Osteocyte (in vitro differentiated cells): ENCODE measurements at regions not wholly inside any gene's neighbourhood (a gene's known extent, or its start where the extent isn't known, plus 50 kb on each side); places are given as distances from the start of the nearest gene placed in this dataset.

Experiments used
- DNase-seq: peaks from one replicate; pipeline ENCODE4 v3.0.0; 2021; ENCODE audit warnings: mixed read lengths; ENCODE audit not compliant: unreplicated experiment; ENCODE audit errors: extremely low spot score
- H3K27ac Mint-ChIP-seq: one replicate; pipeline ENCODE4 v1.8.0; 2021; ENCODE audit warnings: mild to moderate bottlenecking, mixed read lengths; ENCODE audit not compliant: unreplicated experiment
- H3K27me3 Mint-ChIP-seq: one replicate; pipeline ENCODE4 v1.8.0; 2021; ENCODE audit warnings: mixed read lengths; ENCODE audit not compliant: unreplicated experiment
- H3K36me3 Mint-ChIP-seq: one replicate; pipeline ENCODE4 v1.8.0; 2021; ENCODE audit warnings: mixed read lengths; ENCODE audit not compliant: unreplicated experiment
- H3K4me1 Mint-ChIP-seq: one replicate; pipeline ENCODE4 v1.8.0; 2021; ENCODE audit warnings: mixed read lengths; ENCODE audit not compliant: unreplicated experiment
- H3K4me3 Mint-ChIP-seq: one replicate; pipeline ENCODE4 v1.8.0; 2021; ENCODE audit warnings: mild to moderate bottlenecking, moderate library complexity, mixed read lengths; ENCODE audit not compliant: unreplicated experiment
- H3K9me3 Mint-ChIP-seq: one replicate; pipeline ENCODE4 v1.8.0; 2021; ENCODE audit warnings: mixed read lengths; ENCODE audit not compliant: unreplicated experiment
- TF ChIP-seq, protein P1 (sequence below): fragments of 200-600 bp; sonication (generic); IDR thresholded peaks from 2 replicates; pipeline ENCODE4 v1.5.0; 2021; ENCODE audit warnings: antibody characterized with exemption, mild to moderate bottlenecking, moderate library complexity

DNA sequence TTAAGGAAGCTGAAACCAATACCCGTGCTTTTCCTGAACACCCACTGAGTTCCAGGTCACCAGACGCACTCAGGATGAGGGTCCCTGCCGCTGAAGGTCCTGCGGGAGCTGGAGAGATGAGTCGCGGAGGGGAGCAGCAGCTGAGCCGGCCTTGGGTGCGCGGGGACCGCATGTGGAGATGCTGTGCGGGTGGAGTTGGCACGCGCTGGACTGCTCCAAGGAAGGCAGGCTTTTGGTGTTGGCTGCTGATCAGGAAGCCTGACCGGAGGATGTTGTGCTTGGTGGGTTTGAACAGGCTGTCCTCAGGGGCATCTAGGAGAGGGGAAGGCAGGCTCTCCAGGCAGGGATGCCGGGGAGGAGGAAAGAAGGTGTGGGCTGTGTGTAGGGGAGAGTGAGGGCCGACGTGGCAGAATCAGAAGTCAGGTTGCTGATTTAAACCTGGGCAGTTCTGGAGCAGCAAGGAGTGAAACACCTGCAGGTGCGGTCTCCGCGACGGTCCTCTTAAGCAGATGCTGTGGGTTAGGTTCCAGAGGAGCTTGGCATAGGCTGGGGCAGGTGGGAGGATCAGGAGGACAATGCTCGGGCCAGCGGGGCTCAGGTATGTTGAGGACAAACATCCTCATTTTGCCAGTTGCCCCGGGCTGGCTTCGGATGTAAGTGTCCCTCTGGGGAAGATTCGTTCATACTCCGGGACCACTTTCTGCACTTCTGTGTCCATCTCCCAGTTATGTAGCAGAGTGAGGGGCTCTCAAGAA lies 197.5 kb upstream of the B3GAT1 start:
- TF ChIP-seq, protein P1, sequence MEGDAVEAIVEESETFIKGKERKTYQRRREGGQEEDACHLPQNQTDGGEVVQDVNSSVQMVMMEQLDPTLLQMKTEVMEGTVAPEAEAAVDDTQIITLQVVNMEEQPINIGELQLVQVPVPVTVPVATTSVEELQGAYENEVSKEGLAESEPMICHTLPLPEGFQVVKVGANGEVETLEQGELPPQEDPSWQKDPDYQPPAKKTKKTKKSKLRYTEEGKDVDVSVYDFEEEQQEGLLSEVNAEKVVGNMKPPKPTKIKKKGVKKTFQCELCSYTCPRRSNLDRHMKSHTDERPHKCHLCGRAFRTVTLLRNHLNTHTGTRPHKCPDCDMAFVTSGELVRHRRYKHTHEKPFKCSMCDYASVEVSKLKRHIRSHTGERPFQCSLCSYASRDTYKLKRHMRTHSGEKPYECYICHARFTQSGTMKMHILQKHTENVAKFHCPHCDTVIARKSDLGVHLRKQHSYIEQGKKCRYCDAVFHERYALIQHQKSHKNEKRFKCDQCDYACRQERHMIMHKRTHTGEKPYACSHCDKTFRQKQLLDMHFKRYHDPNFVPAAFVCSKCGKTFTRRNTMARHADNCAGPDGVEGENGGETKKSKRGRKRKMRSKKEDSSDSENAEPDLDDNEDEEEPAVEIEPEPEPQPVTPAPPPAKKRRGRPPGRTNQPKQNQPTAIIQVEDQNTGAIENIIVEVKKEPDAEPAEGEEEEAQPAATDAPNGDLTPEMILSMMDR: no peak
- Mint-ChIP-seq H3K27ac (no peak overlapping the region), H3K4me3 (no peak overlapping the region)

DNA sequence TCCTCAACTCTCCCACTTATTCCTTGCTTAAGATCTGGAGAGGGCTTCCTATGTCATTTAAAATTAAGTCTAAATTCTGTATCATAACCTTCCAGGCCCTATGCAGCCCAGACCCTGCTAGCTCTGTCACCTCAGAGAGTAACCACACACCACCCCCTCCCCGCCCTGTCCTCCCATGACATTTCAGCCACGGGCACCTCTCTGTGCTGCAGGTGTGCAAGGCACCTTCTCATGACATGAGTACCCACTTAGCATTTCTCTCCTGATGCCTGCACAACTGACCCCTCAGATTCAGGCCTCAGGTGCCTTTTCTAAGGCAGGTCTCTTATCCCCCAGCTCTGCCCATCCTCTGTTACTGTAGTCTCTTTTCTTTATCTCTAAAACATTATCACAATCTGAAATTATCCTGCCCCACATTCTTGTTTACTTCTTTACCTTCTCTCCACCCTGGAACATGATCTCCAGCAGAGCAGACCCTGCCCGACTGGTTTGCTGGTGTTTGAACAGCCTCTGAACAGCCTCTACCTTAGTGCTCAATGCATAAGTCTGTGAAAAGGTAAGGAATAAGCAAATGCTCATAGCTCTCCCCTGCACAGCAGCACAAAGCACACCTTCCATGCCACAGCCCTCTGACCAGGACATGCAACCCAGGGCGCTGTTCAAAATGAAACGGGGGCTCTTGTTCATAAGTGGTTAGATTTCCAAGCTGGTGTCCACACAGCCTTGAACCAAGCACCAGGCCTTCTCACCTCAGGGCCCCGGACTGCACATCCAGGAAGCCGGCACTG lies 196.1 kb upstream of the B3GAT1 start:
- TF ChIP-seq, protein P1: no peak
- DNase-seq: peak; percentile 54
- no peaks in the 10 kb centered on the region for H3K4me1 Mint-ChIP-seq
- H3K36me3 Mint-ChIP-seq: no peaks in the 10 kb centered on the region
- H3K27ac Mint-ChIP-seq: no peak overlapping the region
- H3K4me3 Mint-ChIP-seq: no peak overlapping the region
- H3K27me3 Mint-ChIP-seq: peaks cover 7% of the 10 kb centered on the region
- peaks cover 4% of the 10 kb centered on the region for H3K9me3 Mint-ChIP-seq

More for the DNA sequence above, 197.5 kb upstream of the B3GAT1 start:
- H3K4me1 Mint-ChIP-seq: no peaks in the 10 kb centered on the region
- no peaks in the 10 kb centered on the region for H3K36me3 Mint-ChIP-seq
- H3K9me3 Mint-ChIP-seq: peaks cover 4% of the 10 kb centered on the region
- peak; percentile 83 for DNase-seq
- peaks cover 5% of the 10 kb centered on the region for H3K27me3 Mint-ChIP-seq

GRCh38 chr11:134606251-134606650 lies 194.2 kb upstream of the B3GAT1 start:
- TF ChIP-seq, protein P1: no peak
- DNase-seq: no peak
- no peak overlapping the region for H3K4me3 Mint-ChIP-seq
- H3K9me3 Mint-ChIP-seq: peaks cover 4% of the 10 kb centered on the region
- H3K4me1 Mint-ChIP-seq: no peaks in the 10 kb centered on the region
- no peak overlapping the region for H3K27ac Mint-ChIP-seq
- peaks cover 14% of the 10 kb centered on the region for H3K27me3 Mint-ChIP-seq
- no peaks in the 10 kb centered on the region for H3K36me3 Mint-ChIP-seq

GRCh38 chr11:134604886-134605285 lies 192.8 kb upstream of the B3GAT1 start:
- no peak for DNase-seq
- Mint-ChIP-seq H3K27ac (no peak overlapping the region), H3K4me1 (no peaks in the 10 kb centered on the region), H3K4me3 (no peak overlapping the region), H3K36me3 (no peaks in the 10 kb centered on the region), H3K9me3 (peaks cover 4% of the 10 kb centered on the region), H3K27me3 (peaks cover 14% of the 10 kb centered on the region)
- TF ChIP-seq, protein P1: no peak

- no peaks in the 10 kb centered on the region for H3K4me1 Mint-ChIP-seq
- no peak overlapping the region for H3K4me3 Mint-ChIP-seq
- no peaks in the 10 kb centered on the region for H3K36me3 Mint-ChIP-seq
- no peak overlapping the region for H3K27ac Mint-ChIP-seq
- H3K27me3 Mint-ChIP-seq: peaks cover 18% of the 10 kb centered on the region
- H3K9me3 Mint-ChIP-seq: no peaks in the 10 kb centered on the region
- TF ChIP-seq, protein P1: no peak
- no peak for DNase-seq
Measured at GRCh38 chr11:134599299-134599771, 187.3 kb upstream of the B3GAT1 start.
